SK-N-SH (cell line): ENCODE measurements at regions not wholly inside any gene's neighbourhood (a gene's known extent, or its start where the extent isn't known, plus 50 kb on each side); places are given as distances from the start of the nearest gene placed in this dataset.

Experiments used
- CTCF ChIP-seq: fragments of 200-600 bp; sonication (generic); IDR thresholded peaks from 2 replicates; pipeline ENCODE4 v1.6.1; 2017; ENCODE audit warnings: antibody characterized with exemption, mild to moderate bottlenecking, moderate library complexity
- POLR2AphosphoS5 ChIP-seq: IDR thresholded peaks from 2 replicates; pipeline ENCODE4 v1.6.1; 2012; ENCODE audit warnings: low read depth, low read length
- RCOR1 ChIP-seq: fragments of 150-350 bp; IDR thresholded peaks from 2 replicates; pipeline ENCODE4 v1.6.1; 2017; ENCODE audit warnings: antibody characterized with exemption, low read length
- TCF12 ChIP-seq: IDR thresholded peaks from 2 replicates; pipeline ENCODE4 v1.4.0; 2012
- YY1 ChIP-seq: IDR thresholded peaks from 2 replicates; pipeline ENCODE4 v1.4.0; 2012; ENCODE audit warnings: low read depth, mild to moderate bottlenecking

GRCh38 chr7:35374858-35375257 is 121.0 kb upstream of the TBX20 start:
- TF ChIP-seq CTCF (no peak), POLR2AphosphoS5 (no peak), TCF12 (no peak), YY1 (no peak), RCOR1 (no peak)
